Mesenchymal stem cell (in vitro differentiated cells and primary cell): ENCODE measurements at regions not wholly inside any gene's neighbourhood (a gene's known extent, or its start where the extent isn't known, plus 50 kb on each side); places are given as distances from the start of the nearest gene placed in this dataset.

Experiments
- DNase-seq: peaks from one replicate; pipeline ENCODE4 v3.0.0-alpha.2; 2013
- H2AFZ ChIP-seq: one replicate; pipeline ENCODE4 v1.6.1; 2013; ENCODE audit warnings: low read depth, mild to moderate bottlenecking, control low read depth, inconsistent platforms, low read length, moderate library complexity
- H2AK5ac ChIP-seq: 2 replicates; pipeline ENCODE4 v1.6.1; 2013; ENCODE audit warnings: low read length, moderate library complexity, mild to moderate bottlenecking, inconsistent platforms; ENCODE audit not compliant: severe bottlenecking
- H2BK120ac ChIP-seq: one replicate; pipeline ENCODE4 v1.6.1; 2013; ENCODE audit warnings: low read depth, mild to moderate bottlenecking, inconsistent platforms, low read length, moderate library complexity
- H2BK12ac ChIP-seq, 2 experiments: one replicate each; pipeline ENCODE4 v1.6.1; 2013; ENCODE audit warnings: inconsistent platforms in 2 of 2, low read length in 2 of 2, mild to moderate bottlenecking in 2 of 2, moderate library complexity in 2 of 2, control low read depth in 1 of 2
- H2BK15ac ChIP-seq: one replicate; pipeline ENCODE4 v1.6.1; 2013; ENCODE audit warnings: mild to moderate bottlenecking, low read depth, inconsistent platforms; ENCODE audit not compliant: poor library complexity, severe bottlenecking
- H2BK5ac ChIP-seq: 2 replicates; pipeline ENCODE4 v1.6.1; 2013; ENCODE audit warnings: low read depth, mild to moderate bottlenecking, low read length, control low read depth, inconsistent platforms; ENCODE audit not compliant: poor library complexity, severe bottlenecking
- H3K14ac ChIP-seq, 2 experiments: one replicate each; pipeline ENCODE4 v1.6.1; 2013; ENCODE audit warnings: inconsistent platforms in 2 of 2, low read length in 2 of 2, control low read depth in 1 of 2, mild to moderate bottlenecking in 1 of 2, moderate library complexity in 1 of 2
- H3K18ac ChIP-seq, 2 experiments: one replicate each; pipeline ENCODE4 v1.6.1; 2013; ENCODE audit warnings: inconsistent platforms in 2 of 2, low read length in 2 of 2, control low read depth in 1 of 2, low read depth in 1 of 2, mild to moderate bottlenecking in 1 of 2
- H3K23ac ChIP-seq, 2 experiments: one replicate each; pipeline ENCODE4 v1.6.1; 2013; ENCODE audit warnings: inconsistent platforms in 2 of 2, low read length in 2 of 2, mild to moderate bottlenecking in 2 of 2, moderate library complexity in 2 of 2, control low read depth in 1 of 2
- H3K27ac ChIP-seq: 2 replicates; pipeline ENCODE4 v1.5.1; 2013; ENCODE audit warnings: mild to moderate bottlenecking, moderate library complexity, low read length, control low read depth, inconsistent platforms; ENCODE audit not compliant: poor library complexity, severe bottlenecking
- H3K27me3 ChIP-seq, 2 experiments: 2 replicates each; pipeline versions ENCODE4 v1.6.1 to v1.7.0; 2013; ENCODE audit warnings: low read length in 2 of 2, mild to moderate bottlenecking in 2 of 2, moderate library complexity in 2 of 2, control low read depth in 1 of 2, inconsistent platforms in 1 of 2; ENCODE audit not compliant: control insufficient read depth in 1 of 2, insufficient read depth in 1 of 2
- H3K36me3 ChIP-seq, 2 experiments: 2 replicates each; pipeline versions ENCODE4 v1.6.1 to v1.7.0; 2013; ENCODE audit warnings: low read length in 2 of 2, control low read depth in 1 of 2, inconsistent platforms in 1 of 2, low read depth in 1 of 2, mild to moderate bottlenecking in 1 of 2; ENCODE audit not compliant: insufficient read depth in 2 of 2, control insufficient read depth in 1 of 2
- H3K4ac ChIP-seq, 2 experiments: one replicate each; pipeline ENCODE4 v1.6.1; 2013; ENCODE audit warnings: inconsistent platforms in 2 of 2, low read length in 2 of 2, mild to moderate bottlenecking in 2 of 2, moderate library complexity in 2 of 2, control low read depth in 1 of 2, low read depth in 1 of 2
- H3K4me1 ChIP-seq: 2 replicates; pipeline ENCODE4 v1.6.1; 2013; ENCODE audit warnings: low read depth, low read length, control low read depth; ENCODE audit not compliant: control insufficient read depth, insufficient read depth
- H3K4me2 ChIP-seq: 2 replicates; pipeline ENCODE4 v1.6.1; 2013; ENCODE audit warnings: low read length, mild to moderate bottlenecking, inconsistent platforms; ENCODE audit not compliant: poor library complexity, severe bottlenecking
- H3K4me3 ChIP-seq, 2 experiments: 2 replicates each; pipeline versions ENCODE4 v1.5.1 to v1.7.0; 2013; ENCODE audit warnings: low read length in 2 of 2, mild to moderate bottlenecking in 2 of 2, control low read depth in 1 of 2, low read depth in 1 of 2; ENCODE audit not compliant: insufficient read depth in 1 of 2
- H3K79me1 ChIP-seq: replicated peaks from 2 replicates; pipeline ENCODE4 v1.6.1; 2013; ENCODE audit warnings: mild to moderate bottlenecking, control low read depth, low read length, inconsistent platforms; ENCODE audit not compliant: poor library complexity, severe bottlenecking
- H3K9ac ChIP-seq: 2 replicates; pipeline ENCODE4 v1.7.0; 2013; ENCODE audit warnings: mild to moderate bottlenecking, low read length, moderate library complexity
- H3K9me3 ChIP-seq: 2 replicates; pipeline ENCODE4 v1.7.0; 2013; ENCODE audit warnings: mild to moderate bottlenecking, low read length; ENCODE audit not compliant: control insufficient read depth
- H4K8ac ChIP-seq: one replicate; pipeline ENCODE4 v1.6.1; 2013; ENCODE audit warnings: inconsistent platforms, mild to moderate bottlenecking, low read length, moderate library complexity
- H4K91ac ChIP-seq: one replicate; pipeline ENCODE4 v1.6.1; 2013; ENCODE audit warnings: mild to moderate bottlenecking, low read length, inconsistent platforms
- WGBS: methylation state at CpG from one replicate; pipeline ENCODE4 v1.1.7; 2013; ENCODE audit warnings: mixed read lengths; 5-methylcytosine and 5-hydroxymethylcytosine counted together

DNA sequence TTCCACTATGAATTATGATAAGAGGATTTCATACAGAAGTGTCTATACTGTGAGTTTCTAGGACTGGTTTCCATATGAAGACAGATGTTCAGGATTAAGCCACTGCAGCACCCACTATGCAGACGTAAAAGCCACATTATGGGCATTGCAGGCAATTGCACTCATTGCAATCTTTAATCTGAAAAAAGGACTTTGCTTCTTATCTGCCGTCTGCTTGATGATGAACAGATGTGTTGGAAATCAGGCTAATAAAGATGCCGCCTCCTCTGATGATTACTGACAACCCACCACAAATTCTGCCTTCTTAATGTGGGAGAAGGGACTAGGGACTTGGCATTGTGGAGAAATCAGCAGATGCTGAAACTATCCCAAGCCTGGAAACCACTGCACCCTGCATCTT, 276.9 kb downstream of the IRF8 start:
- Histone ChIP-seq H3K79me1 (no peaks in the 10 kb centered on the region), H3K4me1 (no peaks in the 10 kb centered on the region), H2AK5ac (no peak overlapping the region), H4K8ac (no peak overlapping the region), H2BK120ac (no peak overlapping the region), H3K4me2 (no peak overlapping the region), H2BK5ac (no peak overlapping the region), H2BK12ac (no peak overlapping the region), H3K9me3 (peaks cover 6% of the 10 kb centered on the region), H3K36me3 (no peaks in the 10 kb centered on the region), H3K4ac (no peak overlapping the region), H3K23ac (no peak overlapping the region), H2BK15ac (no peak overlapping the region), H3K27me3 (peaks cover 0 to 40% of the 10 kb centered on the region in 2 experiments), H3K18ac (no peak overlapping the region), H3K9ac (no peak overlapping the region), H3K27ac (no peak overlapping the region), H3K14ac (no peak overlapping the region), H4K91ac (no peak overlapping the region), H2AFZ (no peak overlapping the region), H3K4me3 (no peak overlapping the region)
- DNase-seq: no peak
- WGBS: 90% methylated on average over 3 of the region's 3 CpGs

- Histone ChIP-seq H2BK15ac (no peak overlapping the region), H3K27ac (no peak overlapping the region), H2BK5ac (no peak overlapping the region), H3K79me1 (no peaks in the 10 kb centered on the region), H3K18ac (no peak overlapping the region), H3K4me2 (no peak overlapping the region), H2BK12ac (peak overlapping the region in 1 of 2 experiments; percentile 3), H3K4me3 (no peak overlapping the region), H2BK120ac (no peak overlapping the region), H3K36me3 (no peaks in the 10 kb centered on the region), H3K27me3 (peaks cover 0 to 38% of the 10 kb centered on the region in 2 experiments), H3K9me3 (peaks cover 6% of the 10 kb centered on the region), H3K23ac (no peak overlapping the region), H3K9ac (no peak overlapping the region), H3K4me1 (no peaks in the 10 kb centered on the region), H2AFZ (no peak overlapping the region), H4K91ac (no peak overlapping the region), H2AK5ac (no peak overlapping the region), H3K14ac (no peak overlapping the region), H3K4ac (no peak overlapping the region), H4K8ac (no peak overlapping the region)
- 93% methylated on average over 3 of the region's 3 CpGs for WGBS
- no peak for DNase-seq
Measured at GRCh38 chr16:86176462-86176861, 277.5 kb downstream of the IRF8 start.

- Histone ChIP-seq H4K8ac (no peak overlapping the region), H2BK15ac (no peak overlapping the region), H3K18ac (no peak overlapping the region), H3K79me1 (no peaks in the 10 kb centered on the region), H3K4me2 (no peak overlapping the region), H3K9me3 (peaks cover 6% of the 10 kb centered on the region), H3K4ac (no peak overlapping the region), H3K9ac (no peak overlapping the region), H2BK120ac (no peak overlapping the region), H3K4me1 (no peaks in the 10 kb centered on the region), H4K91ac (no peak overlapping the region), H2AFZ (no peak overlapping the region), H2BK5ac (no peak overlapping the region), H3K14ac (peak overlapping the region in 1 of 2 experiments; percentile 3), H3K4me3 (no peak overlapping the region), H3K23ac (no peak overlapping the region), H2BK12ac (peak overlapping the region in 1 of 2 experiments; percentile 40), H3K27me3 (peaks cover 0 to 27% of the 10 kb centered on the region in 2 experiments), H3K27ac (no peak overlapping the region), H3K36me3 (no peaks in the 10 kb centered on the region), H2AK5ac (no peak overlapping the region)
- 87% methylated on average over 13 of the region's 13 CpGs for WGBS
- DNase-seq: no peak
Measured at GRCh38 chr16:86180244-86180643, 281.3 kb downstream of the IRF8 start.

- Histone ChIP-seq H3K27ac (no peak overlapping the region), H2BK5ac (no peak overlapping the region), H3K9ac (no peak overlapping the region), H3K79me1 (no peaks in the 10 kb centered on the region), H4K8ac (no peak overlapping the region), H3K9me3 (peaks cover 6% of the 10 kb centered on the region), H3K4me3 (no peak overlapping the region), H2BK12ac (no peak overlapping the region), H4K91ac (no peak overlapping the region), H3K14ac (peak overlapping the region in 1 of 2 experiments; percentile 3), H2BK120ac (no peak overlapping the region), H3K4me2 (no peak overlapping the region), H3K36me3 (no peaks in the 10 kb centered on the region), H2AFZ (no peak overlapping the region), H3K4ac (no peak overlapping the region), H3K18ac (no peak overlapping the region), H2BK15ac (no peak overlapping the region), H2AK5ac (no peak overlapping the region), H3K27me3 (peaks cover 0 to 31% of the 10 kb centered on the region in 2 experiments), H3K4me1 (no peaks in the 10 kb centered on the region), H3K23ac (no peak overlapping the region)
- 96% methylated on average over 4 of the region's 4 CpGs for WGBS
- no peak for DNase-seq
Measured at GRCh38 chr16:86180780-86181179, 281.8 kb downstream of the IRF8 start.
